ENCODE measurements at regions not wholly inside any gene's neighbourhood (a gene's known extent, or its start where the extent isn't known, plus 50 kb on each side); places are given as distances from the start of the nearest gene placed in this dataset.

- Histone ChIP-seq H3K9ac (ENCODE audit: low read length in 2 of 2) (no peak overlapping the region), H3K4me1 (ENCODE audit: control insufficient read depth, insufficient read depth, low read length) (no peaks in the 10 kb centered on the region), H3K9me3 (ENCODE audit: control insufficient read depth in 2 of 2, low read length in 2 of 2) (no peaks in the 10 kb centered on the region), H3K4me3 (ENCODE audit: low read length in 2 of 2) (no peak overlapping the region), H3K36me3 (ENCODE audit: control insufficient read depth in 2 of 2, insufficient read depth in 2 of 2, low read length in 2 of 2) (no peaks in the 10 kb centered on the region), H3K27ac (ENCODE audit: low read length) (no peak overlapping the region), H3K27me3 (ENCODE audit: control insufficient read depth in 1 of 2, insufficient read depth in 2 of 2, low read length in 2 of 2) (no peaks in the 10 kb centered on the region)
Measured at GRCh38 chr11:11220786-11221185, 132.3 kb downstream of the CSNK2A3 start.

DNA sequence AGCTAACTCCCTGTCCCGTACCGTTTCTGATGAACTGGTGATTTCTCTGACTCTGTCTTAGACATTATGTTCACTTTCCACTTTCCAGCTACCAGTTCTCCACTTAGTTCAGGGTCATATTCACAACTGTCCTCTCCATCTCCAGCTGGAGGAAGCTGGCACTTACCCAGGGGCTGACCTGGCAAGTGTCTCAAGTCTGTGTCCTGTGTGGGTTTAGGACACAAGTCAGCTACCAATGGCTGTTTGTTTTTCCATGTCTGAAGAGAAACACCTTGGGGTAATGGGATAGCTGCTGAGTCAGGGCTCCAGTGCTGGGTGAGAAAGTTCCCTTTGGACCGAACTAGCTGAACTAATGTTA is 134.4 kb downstream of the CSNK2A3 start:
- Histone ChIP-seq H3K9me3 (ENCODE audit: control insufficient read depth in 2 of 2, low read length in 2 of 2) (no peaks in the 10 kb centered on the region), H3K36me3 (ENCODE audit: control insufficient read depth in 2 of 2, insufficient read depth in 2 of 2, low read length in 2 of 2) (no peaks in the 10 kb centered on the region), H3K27ac (ENCODE audit: low read length) (no peak overlapping the region), H3K4me1 (ENCODE audit: control insufficient read depth, insufficient read depth, low read length) (no peaks in the 10 kb centered on the region), H3K27me3 (ENCODE audit: control insufficient read depth in 1 of 2, insufficient read depth in 2 of 2, low read length in 2 of 2) (no peaks in the 10 kb centered on the region), H3K9ac (ENCODE audit: low read length in 2 of 2) (no peak overlapping the region), H3K4me3 (ENCODE audit: low read length in 2 of 2) (no peak overlapping the region)

DNA sequence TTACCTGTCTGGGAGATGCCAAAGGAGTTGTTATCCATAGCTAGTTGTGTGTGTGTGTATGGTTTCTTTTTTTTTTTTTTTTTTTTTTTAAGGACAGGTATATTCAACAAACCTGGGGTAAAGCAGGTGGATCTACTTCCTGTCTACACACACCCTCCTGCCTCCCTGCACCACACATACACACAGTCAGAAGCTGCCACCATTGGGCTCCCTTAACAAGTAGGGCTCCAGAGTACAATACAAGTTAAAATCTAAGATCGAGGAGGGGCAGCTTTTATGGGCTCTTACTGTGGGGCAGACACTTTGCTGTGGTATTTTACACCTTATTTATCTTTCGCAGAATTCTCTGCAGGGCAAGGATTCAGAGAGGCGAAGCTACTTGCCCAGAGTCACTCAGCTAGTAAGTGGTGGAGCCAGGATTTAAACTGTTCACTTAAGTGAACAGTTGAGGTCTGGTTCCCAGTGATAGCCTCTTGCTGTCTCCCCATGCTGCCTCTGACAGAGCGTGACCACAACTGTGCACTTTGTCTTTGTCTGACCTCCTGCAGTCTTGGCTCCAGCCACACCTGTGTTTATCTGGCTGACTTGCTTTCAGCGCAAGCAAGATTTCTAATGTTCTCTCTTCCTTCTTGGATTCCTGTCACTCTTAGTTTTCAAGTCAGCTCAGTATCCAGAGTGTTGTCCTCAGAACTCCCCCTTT is 135.0 kb downstream of the CSNK2A3 start:
- Histone ChIP-seq H3K27me3 (ENCODE audit: control insufficient read depth in 1 of 2, insufficient read depth in 2 of 2, low read length in 2 of 2) (no peaks in the 10 kb centered on the region), H3K4me3 (ENCODE audit: low read length in 2 of 2) (no peak overlapping the region), H3K27ac (ENCODE audit: low read length) (no peak overlapping the region), H3K9me3 (ENCODE audit: control insufficient read depth in 2 of 2, low read length in 2 of 2) (no peaks in the 10 kb centered on the region), H3K4me1 (ENCODE audit: control insufficient read depth, insufficient read depth, low read length) (peaks cover 3% of the 10 kb centered on the region), H3K9ac (ENCODE audit: low read length in 2 of 2) (no peak overlapping the region), H3K36me3 (ENCODE audit: control insufficient read depth in 2 of 2, insufficient read depth in 2 of 2, low read length in 2 of 2) (no peaks in the 10 kb centered on the region)

- H3K27me3 ChIP-seq (ENCODE audit: control insufficient read depth in 1 of 2, insufficient read depth in 2 of 2, low read length in 2 of 2): no peaks in the 10 kb centered on the region
- H3K4me1 ChIP-seq (ENCODE audit: control insufficient read depth, insufficient read depth, low read length): peaks cover 6% of the 10 kb centered on the region
- H3K36me3 ChIP-seq (ENCODE audit: control insufficient read depth in 2 of 2, insufficient read depth in 2 of 2, low read length in 2 of 2): no peaks in the 10 kb centered on the region
- H3K9ac ChIP-seq (ENCODE audit: low read length in 2 of 2): no peak overlapping the region
- H3K4me3 ChIP-seq (ENCODE audit: low read length in 2 of 2): no peak overlapping the region
- no peaks in the 10 kb centered on the region for H3K9me3 ChIP-seq (ENCODE audit: control insufficient read depth in 2 of 2, low read length in 2 of 2)
- H3K27ac ChIP-seq (ENCODE audit: low read length): no peak overlapping the region
Measured at GRCh38 chr11:11217289-11217928, 135.6 kb downstream of the CSNK2A3 start.

GRCh38 chr11:11215944-11216343 is 137.1 kb downstream of the CSNK2A3 start:
- no peaks in the 10 kb centered on the region for H3K36me3 ChIP-seq (ENCODE audit: control insufficient read depth in 2 of 2, insufficient read depth in 2 of 2, low read length in 2 of 2)
- no peak overlapping the region for H3K4me3 ChIP-seq (ENCODE audit: low read length in 2 of 2)
- no peaks in the 10 kb centered on the region for H3K9me3 ChIP-seq (ENCODE audit: control insufficient read depth in 2 of 2, low read length in 2 of 2)
- no peaks in the 10 kb centered on the region for H3K27me3 ChIP-seq (ENCODE audit: control insufficient read depth in 1 of 2, insufficient read depth in 2 of 2, low read length in 2 of 2)
- H3K4me1 ChIP-seq (ENCODE audit: control insufficient read depth, insufficient read depth, low read length): peaks cover 18% of the 10 kb centered on the region
- no peak overlapping the region for H3K27ac ChIP-seq (ENCODE audit: low read length)
- no peak overlapping the region for H3K9ac ChIP-seq (ENCODE audit: low read length in 2 of 2)

DNA sequence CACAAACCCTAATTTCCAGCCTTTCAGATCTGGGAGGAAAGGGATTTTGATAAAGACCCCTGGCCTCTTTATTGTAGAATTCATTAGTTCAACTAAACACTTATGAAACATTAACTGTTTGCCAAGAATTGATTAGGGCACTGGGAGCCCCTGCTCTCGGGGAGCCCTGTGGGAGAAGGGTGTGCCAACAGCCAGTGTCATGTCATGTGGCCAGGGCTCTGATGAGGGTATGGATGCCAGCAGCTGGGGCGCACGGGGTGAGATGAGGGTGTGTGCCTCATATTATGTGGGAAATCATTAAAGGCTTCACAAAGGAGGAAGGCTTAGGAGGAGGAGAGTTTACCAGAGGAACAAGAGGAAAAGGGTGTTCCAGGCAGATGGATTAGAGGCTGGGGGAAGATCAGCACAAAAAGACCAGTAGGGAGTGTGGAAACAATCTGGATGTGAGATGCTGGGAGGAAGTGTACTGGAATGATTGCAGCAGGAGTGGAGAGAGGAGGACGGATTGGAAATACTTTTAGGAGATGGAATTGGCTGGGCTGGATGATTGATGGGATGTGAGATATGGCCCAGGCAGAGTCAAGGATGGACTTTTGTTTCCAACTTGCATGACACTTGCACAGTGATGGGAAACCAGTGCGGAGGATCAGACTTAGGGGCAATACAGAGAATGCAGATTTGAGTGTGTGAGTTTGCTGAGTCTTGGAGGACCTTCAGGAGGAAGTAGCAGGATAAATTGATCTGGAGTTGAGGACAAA is 137.8 kb downstream of the CSNK2A3 start:
- H3K4me1 ChIP-seq (ENCODE audit: control insufficient read depth, insufficient read depth, low read length): peaks cover 18% of the 10 kb centered on the region

DNA sequence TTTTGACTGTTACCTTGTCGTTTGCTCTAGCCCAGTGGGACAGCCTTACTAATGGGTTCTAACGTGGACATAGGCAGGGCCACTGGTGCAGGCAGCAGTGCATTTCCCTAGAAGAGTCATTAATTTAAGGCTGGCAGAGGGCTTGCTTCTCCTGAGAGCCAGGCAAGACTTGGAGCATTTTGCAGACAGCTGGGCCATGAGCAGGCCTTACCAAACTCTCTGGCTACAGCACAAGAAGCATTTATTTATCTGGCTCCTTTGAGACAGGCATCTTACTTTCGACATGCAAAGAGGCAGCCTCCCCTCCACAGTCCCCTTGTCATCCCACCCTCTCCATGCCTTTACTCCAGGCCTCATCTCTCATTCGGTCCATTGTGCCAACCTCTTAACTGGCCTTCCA is 139.9 kb downstream of the CSNK2A3 start:
- Histone ChIP-seq H3K4me3 (ENCODE audit: low read length in 2 of 2) (peak overlapping the region in 1 of 2 donors; percentile 15), H3K9ac (ENCODE audit: low read length in 2 of 2) (no peak overlapping the region)

More for the DNA sequence above, 137.8 kb downstream of the CSNK2A3 start:
- Histone ChIP-seq H3K4me3 (ENCODE audit: low read length in 2 of 2) (no peak overlapping the region), H3K27me3 (ENCODE audit: control insufficient read depth in 1 of 2, insufficient read depth in 2 of 2, low read length in 2 of 2) (no peaks in the 10 kb centered on the region), H3K9ac (ENCODE audit: low read length in 2 of 2) (no peak overlapping the region), H3K27ac (ENCODE audit: low read length) (no peak overlapping the region), H3K9me3 (ENCODE audit: control insufficient read depth in 2 of 2, low read length in 2 of 2) (no peaks in the 10 kb centered on the region), H3K36me3 (ENCODE audit: control insufficient read depth in 2 of 2, insufficient read depth in 2 of 2, low read length in 2 of 2) (no peaks in the 10 kb centered on the region)

DNA sequence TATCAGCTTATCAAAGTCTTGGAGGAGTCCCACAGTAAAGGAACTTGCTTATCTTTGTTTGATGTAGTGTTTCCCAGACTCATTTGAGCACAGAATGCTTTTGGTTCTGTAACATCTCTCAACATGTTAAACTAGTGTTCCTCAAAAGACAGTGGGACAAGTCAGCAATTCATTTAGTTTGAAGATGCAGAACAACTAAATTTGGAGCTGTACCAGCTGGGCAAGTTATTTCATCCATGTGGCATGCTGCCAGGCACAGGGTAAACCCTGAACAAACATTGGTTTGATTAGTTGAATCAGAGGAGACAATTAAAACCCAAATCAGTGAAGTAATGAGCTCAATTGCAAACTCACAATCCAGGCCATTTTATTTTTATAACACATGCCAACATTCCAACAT is 141.2 kb downstream of the CSNK2A3 start:
- H3K4me1 ChIP-seq (ENCODE audit: control insufficient read depth, insufficient read depth, low read length): peaks cover 18% of the 10 kb centered on the region
- H3K9ac ChIP-seq (ENCODE audit: low read length in 2 of 2): no peak overlapping the region
- no peaks in the 10 kb centered on the region for H3K36me3 ChIP-seq (ENCODE audit: control insufficient read depth in 2 of 2, insufficient read depth in 2 of 2, low read length in 2 of 2)
- no peaks in the 10 kb centered on the region for H3K27me3 ChIP-seq (ENCODE audit: control insufficient read depth in 1 of 2, insufficient read depth in 2 of 2, low read length in 2 of 2)
- no peak overlapping the region for H3K4me3 ChIP-seq (ENCODE audit: low read length in 2 of 2)
- no peaks in the 10 kb centered on the region for H3K9me3 ChIP-seq (ENCODE audit: control insufficient read depth in 2 of 2, low read length in 2 of 2)
- H3K27ac ChIP-seq (ENCODE audit: low read length): no peak overlapping the region

More for the DNA sequence above, 139.9 kb downstream of the CSNK2A3 start:
- no peaks in the 10 kb centered on the region for H3K9me3 ChIP-seq (ENCODE audit: control insufficient read depth in 2 of 2, low read length in 2 of 2)
- no peaks in the 10 kb centered on the region for H3K36me3 ChIP-seq (ENCODE audit: control insufficient read depth in 2 of 2, insufficient read depth in 2 of 2, low read length in 2 of 2)
- H3K27ac ChIP-seq (ENCODE audit: low read length): no peak overlapping the region
- no peaks in the 10 kb centered on the region for H3K27me3 ChIP-seq (ENCODE audit: control insufficient read depth in 1 of 2, insufficient read depth in 2 of 2, low read length in 2 of 2)
- H3K4me1 ChIP-seq (ENCODE audit: control insufficient read depth, insufficient read depth, low read length): peaks cover 18% of the 10 kb centered on the region

GRCh38 chr11:11211186-11211585 is 141.9 kb downstream of the CSNK2A3 start:
- Histone ChIP-seq H3K9ac (ENCODE audit: low read length in 2 of 2) (no peak overlapping the region), H3K36me3 (ENCODE audit: control insufficient read depth in 2 of 2, insufficient read depth in 2 of 2, low read length in 2 of 2) (no peaks in the 10 kb centered on the region), H3K4me1 (ENCODE audit: control insufficient read depth, insufficient read depth, low read length) (peaks cover 18% of the 10 kb centered on the region), H3K9me3 (ENCODE audit: control insufficient read depth in 2 of 2, low read length in 2 of 2) (no peaks in the 10 kb centered on the region), H3K4me3 (ENCODE audit: low read length in 2 of 2) (no peak overlapping the region), H3K27ac (ENCODE audit: low read length) (peak overlapping the region; percentile 3), H3K27me3 (ENCODE audit: control insufficient read depth in 1 of 2, insufficient read depth in 2 of 2, low read length in 2 of 2) (no peaks in the 10 kb centered on the region)

DNA sequence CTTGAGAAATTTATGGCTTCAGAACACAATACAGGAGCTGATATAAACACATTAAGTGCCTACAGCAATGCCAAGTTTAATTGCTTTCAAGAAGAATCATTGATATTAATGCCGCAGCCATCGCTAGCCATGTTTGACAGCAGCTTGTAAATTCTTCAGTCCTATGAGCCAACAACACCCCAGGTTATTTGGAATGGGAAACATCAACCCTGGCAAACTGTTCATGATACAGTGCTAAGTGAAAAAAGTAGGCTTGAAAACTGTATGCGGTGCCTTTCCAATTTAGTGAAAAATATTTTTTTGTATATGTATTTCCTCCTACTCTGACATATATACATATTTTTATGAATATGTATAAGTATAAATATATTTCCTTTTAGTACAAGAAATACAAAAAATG is 142.6 kb downstream of the CSNK2A3 start:
- Histone ChIP-seq H3K27ac (ENCODE audit: low read length) (no peak overlapping the region), H3K9me3 (ENCODE audit: control insufficient read depth in 2 of 2, low read length in 2 of 2) (no peaks in the 10 kb centered on the region), H3K4me1 (ENCODE audit: control insufficient read depth, insufficient read depth, low read length) (peaks cover 18% of the 10 kb centered on the region), H3K27me3 (ENCODE audit: control insufficient read depth in 1 of 2, insufficient read depth in 2 of 2, low read length in 2 of 2) (no peaks in the 10 kb centered on the region), H3K9ac (ENCODE audit: low read length in 2 of 2) (no peak overlapping the region), H3K36me3 (ENCODE audit: control insufficient read depth in 2 of 2, insufficient read depth in 2 of 2, low read length in 2 of 2) (no peaks in the 10 kb centered on the region), H3K4me3 (ENCODE audit: low read length in 2 of 2) (no peak overlapping the region)

DNA sequence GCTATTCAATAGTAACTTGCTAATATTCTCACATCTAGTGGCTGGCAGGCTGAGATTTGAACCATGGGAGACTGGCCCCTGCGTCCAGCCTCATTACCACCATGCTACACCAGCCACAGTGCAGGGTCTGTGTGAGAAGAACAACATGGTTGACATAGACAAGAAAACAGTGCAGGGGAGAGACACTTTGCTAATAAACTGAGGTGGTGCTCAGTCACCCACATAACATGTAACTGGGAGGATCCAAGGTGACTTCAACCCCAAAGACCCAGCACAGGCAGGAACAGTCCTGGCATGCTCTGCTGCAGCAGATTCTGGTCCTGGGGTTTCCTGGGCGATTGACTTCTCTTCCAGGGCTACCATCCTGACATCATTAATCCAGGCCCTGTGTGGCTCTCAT is 143.1 kb downstream of the CSNK2A3 start:
- no peaks in the 10 kb centered on the region for H3K9me3 ChIP-seq (ENCODE audit: control insufficient read depth in 2 of 2, low read length in 2 of 2)
- no peak overlapping the region for H3K4me3 ChIP-seq (ENCODE audit: low read length in 2 of 2)
- no peaks in the 10 kb centered on the region for H3K36me3 ChIP-seq (ENCODE audit: control insufficient read depth in 2 of 2, insufficient read depth in 2 of 2, low read length in 2 of 2)
- H3K27me3 ChIP-seq (ENCODE audit: control insufficient read depth in 1 of 2, insufficient read depth in 2 of 2, low read length in 2 of 2): no peaks in the 10 kb centered on the region
- H3K9ac ChIP-seq (ENCODE audit: low read length in 2 of 2): no peak overlapping the region
- peaks cover 18% of the 10 kb centered on the region for H3K4me1 ChIP-seq (ENCODE audit: control insufficient read depth, insufficient read depth, low read length)
- no peak overlapping the region for H3K27ac ChIP-seq (ENCODE audit: low read length)

All from stomach smooth muscle (tissue), 2 donors.